H9 (cell line): ENCODE measurements at regions not wholly inside any gene's neighbourhood (a gene's known extent, or its start where the extent isn't known, plus 50 kb on each side); places are given as distances from the start of the nearest gene placed in this dataset.

Experiments
- DNase-seq: peaks from one replicate; pipeline ENCODE4 v3.0.0-alpha.2; 2017
- H2AFZ ChIP-seq: one replicate; pipeline ENCODE4 v1.6.1; 2013; ENCODE audit warnings: mild to moderate bottlenecking, low read length, control low read depth, moderate library complexity
- H2AK5ac ChIP-seq: 2 replicates; pipeline ENCODE4 v1.6.1; 2013; ENCODE audit warnings: low read length, control low read depth, mixed read lengths; ENCODE audit not compliant: insufficient read length
- H2BK120ac ChIP-seq: one replicate; pipeline ENCODE4 v1.6.1; 2013; ENCODE audit warnings: low read depth, mild to moderate bottlenecking, low read length, control low read depth, inconsistent platforms; ENCODE audit not compliant: poor library complexity, severe bottlenecking
- H2BK12ac ChIP-seq: 2 replicates; pipeline ENCODE4 v1.6.1; 2013; ENCODE audit warnings: low read length, control low read depth, mixed read lengths, low read depth; ENCODE audit not compliant: insufficient read length
- H2BK15ac ChIP-seq: 2 replicates; pipeline ENCODE4 v1.6.1; 2013; ENCODE audit warnings: low read depth, low read length, control low read depth
- H2BK20ac ChIP-seq: one replicate; pipeline ENCODE4 v1.6.1; 2013; ENCODE audit warnings: low read depth, mild to moderate bottlenecking, low read length, control low read depth, inconsistent platforms; ENCODE audit not compliant: poor library complexity, severe bottlenecking
- H2BK5ac ChIP-seq: 2 replicates; pipeline ENCODE4 v1.6.1; 2013; ENCODE audit warnings: low read length, control low read depth, mixed read lengths; ENCODE audit not compliant: insufficient read length
- H3K14ac ChIP-seq: 2 replicates; pipeline ENCODE4 v1.6.1; 2013; ENCODE audit warnings: low read length, control low read depth; ENCODE audit not compliant: insufficient read depth
- H3K18ac ChIP-seq: 2 replicates; pipeline ENCODE4 v1.6.1; 2013; ENCODE audit warnings: low read depth, mild to moderate bottlenecking, mixed read lengths, low read length, control low read depth; ENCODE audit not compliant: insufficient read length
- H3K23ac ChIP-seq: 2 replicates; pipeline ENCODE4 v1.6.1; 2013; ENCODE audit warnings: low read length, control low read depth, mixed read lengths, low read depth; ENCODE audit not compliant: insufficient read length
- H3K23me2 ChIP-seq: 2 replicates; pipeline ENCODE4 v1.6.1; 2013; ENCODE audit warnings: low read depth, mild to moderate bottlenecking, mixed read lengths, low read length, control low read depth; ENCODE audit not compliant: insufficient read length, poor library complexity, severe bottlenecking
- H3K27ac ChIP-seq: 2 replicates; pipeline ENCODE4 v1.5.1; 2013; ENCODE audit warnings: low read length, control low read depth, mixed read lengths, low read depth; ENCODE audit not compliant: insufficient read length
- H3K27me3 ChIP-seq: 2 replicates; pipeline ENCODE4 v1.6.1; 2013; ENCODE audit warnings: low read length, control low read depth, inconsistent platforms; ENCODE audit not compliant: insufficient read depth
- H3K4ac ChIP-seq: 2 replicates; pipeline ENCODE4 v1.6.1; 2013; ENCODE audit warnings: low read depth, mild to moderate bottlenecking, control low read depth, inconsistent platforms, low read length, moderate library complexity
- H3K4me1 ChIP-seq: 2 replicates; pipeline ENCODE4 v1.6.1; 2013; ENCODE audit warnings: low read length, control low read depth, inconsistent platforms; ENCODE audit not compliant: insufficient read depth
- H3K4me2 ChIP-seq: 2 replicates; pipeline ENCODE4 v1.6.1; 2013; ENCODE audit warnings: low read length, control low read depth, mixed read lengths; ENCODE audit not compliant: insufficient read length, insufficient read depth
- H3K56ac ChIP-seq: 2 replicates; pipeline ENCODE4 v1.6.1; 2013; ENCODE audit warnings: low read depth, mild to moderate bottlenecking, mixed read lengths, low read length, control low read depth; ENCODE audit not compliant: insufficient read length
- H3K79me1 ChIP-seq: 2 replicates; pipeline ENCODE4 v1.6.1; 2013; ENCODE audit warnings: low read depth, mild to moderate bottlenecking, moderate library complexity, low read length, control low read depth, inconsistent platforms; ENCODE audit not compliant: insufficient read depth, poor library complexity, severe bottlenecking
- H3K79me2 ChIP-seq: 2 replicates; pipeline ENCODE4 v1.6.1; 2013; ENCODE audit warnings: low read length, control low read depth, inconsistent platforms; ENCODE audit not compliant: insufficient read depth
- H3K9ac ChIP-seq: 2 replicates; pipeline ENCODE4 v1.6.1; 2013; ENCODE audit warnings: low read length, control low read depth, mixed read lengths; ENCODE audit not compliant: insufficient read length; ENCODE audit errors: extremely low read depth
- H3K9me3 ChIP-seq: one replicate; pipeline ENCODE4 v1.6.1; 2013; ENCODE audit warnings: low read depth, low read length, inconsistent platforms; ENCODE audit not compliant: control insufficient read depth
- H3T11ph ChIP-seq: one replicate; pipeline ENCODE4 v1.6.1; 2013; ENCODE audit warnings: mild to moderate bottlenecking, low read length, control low read depth, inconsistent platforms
- H4K20me1 ChIP-seq: one replicate; pipeline ENCODE4 v1.6.1; 2013; ENCODE audit not compliant: control insufficient read depth, insufficient read length, insufficient read depth
- H4K5ac ChIP-seq: 2 replicates; pipeline ENCODE4 v1.6.1; 2013; ENCODE audit warnings: low read depth, mild to moderate bottlenecking, mixed read lengths, low read length, control low read depth; ENCODE audit not compliant: insufficient read length
- H4K8ac ChIP-seq: replicated peaks from 2 replicates; pipeline ENCODE4 v1.6.1; 2013; ENCODE audit warnings: low read length, control low read depth, mixed read lengths, low read depth; ENCODE audit not compliant: insufficient read length
- H4K91ac ChIP-seq: 2 replicates; pipeline ENCODE4 v1.6.1; 2013; ENCODE audit warnings: low read depth, mild to moderate bottlenecking, moderate library complexity, mixed read lengths, low read length, control low read depth; ENCODE audit not compliant: insufficient read length
- H3K27ac Mint-ChIP-seq, 3 experiments: 2 replicates in 2 of 3; 3 replicates in 1 of 3; pipeline ENCODE4 v1.8.0; 2020 to 2021; ENCODE audit warnings: mixed read lengths in 3 of 3, mild to moderate bottlenecking in 1 of 3, moderate library complexity in 1 of 3
- H3K27me3 Mint-ChIP-seq: 2 replicates; pipeline ENCODE4 v1.8.0; 2021; ENCODE audit warnings: low read depth, mild to moderate bottlenecking, moderate library complexity, mixed read lengths
- H3K36me3 Mint-ChIP-seq, 3 experiments: 2 replicates in 2 of 3; 3 replicates in 1 of 3; pipeline ENCODE4 v1.8.0; 2020 to 2021; ENCODE audit warnings: low read depth in 3 of 3, mixed read lengths in 3 of 3; ENCODE audit not compliant: insufficient read depth in 1 of 3
- H3K4me1 Mint-ChIP-seq, 2 experiments: 2 replicates each; pipeline ENCODE4 v1.8.0; 2020; ENCODE audit warnings: mixed read lengths in 2 of 2
- H3K4me3 Mint-ChIP-seq, 2 experiments: 2 replicates in 1 of 2; 3 replicates in 1 of 2; pipeline ENCODE4 v1.8.0; 2020 to 2021; ENCODE audit warnings: mild to moderate bottlenecking in 2 of 2, mixed read lengths in 2 of 2, moderate library complexity in 1 of 2
- H3K9me3 Mint-ChIP-seq, 2 experiments: 2 replicates in 1 of 2; 3 replicates in 1 of 2; pipeline ENCODE4 v1.8.0; 2020; ENCODE audit warnings: mild to moderate bottlenecking in 2 of 2, mixed read lengths in 2 of 2, moderate library complexity in 1 of 2
- WGBS: extraction: QIAGEN DNeasy Blood & Tissue Kit; methylation state at CpG from one replicate; pipeline ENCODE4 v1.1.7; 2013; ENCODE audit warnings: missing lambda C conversion rate, low lambda C conversion rate, mixed read lengths; ENCODE audit not compliant: insufficient read length; ENCODE audit errors: extremely low coverage; 5-methylcytosine and 5-hydroxymethylcytosine counted together
- TF ChIP-seq, protein P1 (sequence below): fragments of 200-600 bp; sonication (generic); conservative IDR thresholded peaks from 3 replicates; pipeline ENCODE4 v1.8.0; 2021; ENCODE audit warnings: antibody characterized with exemption, mild to moderate bottlenecking

DNA sequence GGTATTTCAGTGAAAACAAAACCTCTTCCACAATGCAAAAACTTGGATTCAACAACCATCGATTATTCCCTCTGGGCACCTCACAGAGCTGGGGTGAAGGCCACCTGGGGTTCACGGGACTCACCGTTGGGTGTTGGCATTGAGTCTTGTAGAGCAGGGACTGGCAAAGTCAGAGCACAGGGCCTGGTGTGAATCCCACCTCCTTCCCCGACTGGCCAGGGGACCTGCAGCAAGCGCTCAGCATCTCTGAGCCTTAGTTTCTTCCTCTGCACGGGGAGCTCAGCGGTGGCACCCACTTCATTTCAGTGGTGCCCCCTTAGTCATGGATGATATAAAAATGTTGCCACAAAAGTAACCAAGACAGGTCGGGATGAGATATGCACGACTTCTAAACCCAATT, 100.4 kb downstream of the METRNL start:
- TF ChIP-seq, protein P1, sequence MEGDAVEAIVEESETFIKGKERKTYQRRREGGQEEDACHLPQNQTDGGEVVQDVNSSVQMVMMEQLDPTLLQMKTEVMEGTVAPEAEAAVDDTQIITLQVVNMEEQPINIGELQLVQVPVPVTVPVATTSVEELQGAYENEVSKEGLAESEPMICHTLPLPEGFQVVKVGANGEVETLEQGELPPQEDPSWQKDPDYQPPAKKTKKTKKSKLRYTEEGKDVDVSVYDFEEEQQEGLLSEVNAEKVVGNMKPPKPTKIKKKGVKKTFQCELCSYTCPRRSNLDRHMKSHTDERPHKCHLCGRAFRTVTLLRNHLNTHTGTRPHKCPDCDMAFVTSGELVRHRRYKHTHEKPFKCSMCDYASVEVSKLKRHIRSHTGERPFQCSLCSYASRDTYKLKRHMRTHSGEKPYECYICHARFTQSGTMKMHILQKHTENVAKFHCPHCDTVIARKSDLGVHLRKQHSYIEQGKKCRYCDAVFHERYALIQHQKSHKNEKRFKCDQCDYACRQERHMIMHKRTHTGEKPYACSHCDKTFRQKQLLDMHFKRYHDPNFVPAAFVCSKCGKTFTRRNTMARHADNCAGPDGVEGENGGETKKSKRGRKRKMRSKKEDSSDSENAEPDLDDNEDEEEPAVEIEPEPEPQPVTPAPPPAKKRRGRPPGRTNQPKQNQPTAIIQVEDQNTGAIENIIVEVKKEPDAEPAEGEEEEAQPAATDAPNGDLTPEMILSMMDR: no peak
- H3K27me3 Mint-ChIP-seq: peaks cover 4% of the 10 kb centered on the region
- Histone ChIP-seq H3K56ac (no peak overlapping the region), H3K14ac (no peak overlapping the region), H3K23ac (no peak overlapping the region), H4K20me1 (no peaks in the 10 kb centered on the region), H3K23me2 (no peaks in the 10 kb centered on the region), H3K9me3 (no peaks in the 10 kb centered on the region), H3K27me3 (no peaks in the 10 kb centered on the region), H2BK5ac (no peak overlapping the region), H3K79me1 (no peaks in the 10 kb centered on the region), H3K9ac (no peak overlapping the region), H4K5ac (no peak overlapping the region), H3K79me2 (no peaks in the 10 kb centered on the region), H2AFZ (no peak overlapping the region), H2BK15ac (no peak overlapping the region), H3T11ph (no peak overlapping the region), H3K27ac (no peak overlapping the region), H3K4me2 (no peak overlapping the region), H3K4ac (no peak overlapping the region), H4K91ac (no peak overlapping the region), H3K4me1 (no peaks in the 10 kb centered on the region), H3K18ac (no peak overlapping the region), H2AK5ac (no peak overlapping the region), H2BK120ac (no peak overlapping the region), H4K8ac (no peak overlapping the region), H2BK12ac (no peak overlapping the region), H2BK20ac (no peak overlapping the region)
- H3K27ac Mint-ChIP-seq: no peak overlapping the region
- no peaks in the 10 kb centered on the region for H3K36me3 Mint-ChIP-seq
- no peak overlapping the region for H3K4me3 Mint-ChIP-seq
- WGBS: no CpG with 5 or more reads among the region's 9 CpGs
- peak; percentile 26 for DNase-seq
- H3K9me3 Mint-ChIP-seq: peaks cover 0 to 10% of the 10 kb centered on the region in 2 experiments; a peak in 2 of 5 replicates
- peaks cover under 1 to 2% of the 10 kb centered on the region in 2 experiments; a peak in 2 of 4 replicates for H3K4me1 Mint-ChIP-seq
